ENCODE measurements at regions not wholly inside any gene's neighbourhood (a gene's known extent, or its start where the extent isn't known, plus 50 kb on each side); places are given as distances from the start of the nearest gene placed in this dataset.
"Not testable (repeated sequence)": the region's sequence is repeated elsewhere in the genome, so short reads cannot be mapped to it uniquely, and the experiment has no call there.

- no CpG with 5 or more reads among the region's 2 CpGs for WGBS (ENCODE audit: insufficient coverage)
- H3K36me3 Mint-ChIP-seq; H3K27me3 ChIP-seq (ENCODE audit: control insufficient read depth, insufficient read depth, low read length); intact Hi-C loops (cut with micrococcal nuclease); H3K4me3 ChIP-seq (ENCODE audit: low read length); H3K4me1 ChIP-seq (ENCODE audit: control insufficient read depth, insufficient read depth, low read length); H3K9me3 ChIP-seq (ENCODE audit: control insufficient read depth, insufficient read depth, low read length); H3K4me3 Mint-ChIP-seq; ATAC-seq; H3K9me3 Mint-ChIP-seq; H3K4me1 Mint-ChIP-seq; H3K27ac Mint-ChIP-seq; H3K27ac ChIP-seq (ENCODE audit: low read length); DNase-seq; H3K36me3 ChIP-seq (ENCODE audit: control insufficient read depth, insufficient read depth, low read length); H3K27me3 Mint-ChIP-seq (ENCODE audit: low read depth in 2 of 2): not testable (repeated sequence)
Observed at GRCh38 chr9:67708109-67708508, 150.6 kb upstream of the ANKRD20A1 start.

DNA sequence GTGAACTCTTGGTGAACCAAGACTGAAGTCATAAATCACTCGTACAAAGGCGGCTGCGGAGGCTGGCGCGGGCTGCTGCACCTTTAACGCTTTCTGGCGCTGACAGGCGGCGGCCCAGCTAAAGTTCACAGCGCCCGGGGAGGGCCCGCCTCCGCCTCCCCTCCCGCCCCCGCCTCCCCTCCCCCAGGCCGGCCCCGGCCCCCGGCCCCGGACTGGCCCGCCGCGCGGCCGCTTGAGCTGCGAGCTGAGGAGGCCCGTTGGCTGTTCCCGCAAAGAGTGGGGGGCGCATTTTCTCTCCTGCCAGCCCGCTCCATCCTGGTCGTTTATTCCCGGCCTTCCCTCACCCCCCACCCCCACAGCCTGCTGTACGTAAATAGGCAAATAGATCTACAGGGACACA, 147.3 kb upstream of the ANKRD20A1 start:
- H3K4me3 ChIP-seq (ENCODE audit: low read length); H3K4me1 ChIP-seq (ENCODE audit: control insufficient read depth, insufficient read depth, low read length); H3K27ac Mint-ChIP-seq; DNase-seq; intact Hi-C loops (cut with micrococcal nuclease); H3K36me3 Mint-ChIP-seq; H3K36me3 ChIP-seq (ENCODE audit: control insufficient read depth, insufficient read depth, low read length); H3K4me3 Mint-ChIP-seq; H3K9me3 ChIP-seq (ENCODE audit: control insufficient read depth, insufficient read depth, low read length); H3K27me3 Mint-ChIP-seq (ENCODE audit: low read depth in 2 of 2); H3K27me3 ChIP-seq (ENCODE audit: control insufficient read depth, insufficient read depth, low read length); H3K9me3 Mint-ChIP-seq; H3K27ac ChIP-seq (ENCODE audit: low read length); H3K4me1 Mint-ChIP-seq: not testable (repeated sequence)
- peak in 2 of 3 donors; percentile 35 to 62 for ATAC-seq
- WGBS (ENCODE audit: insufficient coverage) = no CpG with 5 or more reads among the region's 32 CpGs

- H3K4me3 ChIP-seq (ENCODE audit: low read length); intact Hi-C loops (cut with micrococcal nuclease); H3K36me3 Mint-ChIP-seq; H3K9me3 Mint-ChIP-seq; H3K9me3 ChIP-seq (ENCODE audit: control insufficient read depth, insufficient read depth, low read length); H3K4me3 Mint-ChIP-seq; DNase-seq; ATAC-seq; H3K36me3 ChIP-seq (ENCODE audit: control insufficient read depth, insufficient read depth, low read length); H3K4me1 ChIP-seq (ENCODE audit: control insufficient read depth, insufficient read depth, low read length); H3K27ac ChIP-seq (ENCODE audit: low read length); H3K27ac Mint-ChIP-seq; H3K27me3 ChIP-seq (ENCODE audit: control insufficient read depth, insufficient read depth, low read length); H3K4me1 Mint-ChIP-seq; H3K27me3 Mint-ChIP-seq (ENCODE audit: low read depth in 2 of 2): not testable (repeated sequence)
- no CpG with 5 or more reads among the region's 10 CpGs for WGBS (ENCODE audit: insufficient coverage)
Observed at GRCh38 chr9:67711931-67712330, 146.8 kb upstream of the ANKRD20A1 start.

GRCh38 chr9:67712956-67713355, 145.8 kb upstream of the ANKRD20A1 start:
- DNase-seq; H3K9me3 ChIP-seq (ENCODE audit: control insufficient read depth, insufficient read depth, low read length); H3K27me3 Mint-ChIP-seq (ENCODE audit: low read depth in 2 of 2); H3K27ac ChIP-seq (ENCODE audit: low read length); intact Hi-C loops (cut with micrococcal nuclease); H3K36me3 Mint-ChIP-seq; ATAC-seq; H3K27me3 ChIP-seq (ENCODE audit: control insufficient read depth, insufficient read depth, low read length); H3K4me1 Mint-ChIP-seq; H3K36me3 ChIP-seq (ENCODE audit: control insufficient read depth, insufficient read depth, low read length); H3K9me3 Mint-ChIP-seq; H3K4me3 ChIP-seq (ENCODE audit: low read length); H3K4me1 ChIP-seq (ENCODE audit: control insufficient read depth, insufficient read depth, low read length): not testable (repeated sequence)
- Mint-ChIP-seq H3K4me3 (peak overlapping the region; percentile 78), H3K27ac (peak overlapping the region; percentile 67 to 77)
- WGBS (ENCODE audit: insufficient coverage) = no CpG with 5 or more reads among the region's 9 CpGs

DNA sequence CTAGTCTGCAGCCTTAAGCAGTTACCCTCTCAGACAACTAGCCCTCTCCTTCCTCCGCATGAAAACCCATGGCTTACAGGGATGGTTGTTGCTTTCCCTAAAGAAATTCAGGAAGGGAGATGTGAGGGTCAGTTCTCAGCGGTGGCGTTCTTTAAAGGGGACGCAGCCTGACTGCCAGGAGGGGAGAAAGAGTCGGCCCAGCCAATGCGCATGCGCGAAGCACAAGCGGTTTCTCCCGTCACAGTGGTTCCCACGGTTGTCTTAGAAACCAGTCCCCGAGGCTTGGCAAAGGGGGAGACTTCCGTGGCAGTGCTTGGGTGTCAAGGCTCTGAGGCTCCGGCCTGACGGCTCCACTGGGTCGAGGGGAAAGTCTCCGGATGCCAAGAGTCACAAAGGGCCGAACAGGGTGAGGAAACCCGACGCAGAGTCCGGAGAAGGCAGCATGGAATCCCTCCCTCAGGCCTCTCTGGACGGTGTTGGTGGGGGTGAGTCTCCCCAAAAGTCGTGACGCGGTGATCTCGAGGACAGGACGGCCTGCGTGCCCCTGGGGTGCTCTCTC, 140.8 kb upstream of the ANKRD20A1 start:
- intact Hi-C loops (cut with micrococcal nuclease) = not testable (repeated sequence)

GRCh38 chr9:67720491-67720890, 138.2 kb upstream of the ANKRD20A1 start:
- 89% methylated on average over 10 of the region's 16 CpGs for WGBS (ENCODE audit: insufficient coverage)
- H3K27me3 Mint-ChIP-seq (ENCODE audit: low read depth in 2 of 2); H3K9me3 Mint-ChIP-seq; intact Hi-C loops (cut with micrococcal nuclease); H3K4me3 Mint-ChIP-seq; H3K36me3 ChIP-seq (ENCODE audit: control insufficient read depth, insufficient read depth, low read length); H3K27ac ChIP-seq (ENCODE audit: low read length); H3K27ac Mint-ChIP-seq; H3K4me1 Mint-ChIP-seq; ATAC-seq; H3K4me3 ChIP-seq (ENCODE audit: low read length); H3K9me3 ChIP-seq (ENCODE audit: control insufficient read depth, insufficient read depth, low read length); H3K36me3 Mint-ChIP-seq; H3K27me3 ChIP-seq (ENCODE audit: control insufficient read depth, insufficient read depth, low read length); H3K4me1 ChIP-seq (ENCODE audit: control insufficient read depth, insufficient read depth, low read length): not testable (repeated sequence)
- peak in 1 of 2 donors; percentile 1 for DNase-seq

More for the DNA sequence above, 140.8 kb upstream of the ANKRD20A1 start:
- H3K4me1 Mint-ChIP-seq; H3K36me3 ChIP-seq (ENCODE audit: control insufficient read depth, insufficient read depth, low read length); H3K27me3 ChIP-seq (ENCODE audit: control insufficient read depth, insufficient read depth, low read length); H3K27ac Mint-ChIP-seq; H3K4me1 ChIP-seq (ENCODE audit: control insufficient read depth, insufficient read depth, low read length); H3K27me3 Mint-ChIP-seq (ENCODE audit: low read depth in 2 of 2); H3K9me3 Mint-ChIP-seq; H3K4me3 Mint-ChIP-seq; H3K9me3 ChIP-seq (ENCODE audit: control insufficient read depth, insufficient read depth, low read length); H3K36me3 Mint-ChIP-seq; H3K4me3 ChIP-seq (ENCODE audit: low read length): not testable (repeated sequence)
- ATAC-seq (peak; percentile 48 to 71 (median 50)), DNase-seq (peak in 1 of 2 donors; percentile 39)
- peak overlapping the region; percentile 52 for H3K27ac ChIP-seq (ENCODE audit: low read length)
- WGBS (ENCODE audit: insufficient coverage) = 25% methylated on average over 5 of the region's 28 CpGs

- H3K4me1 ChIP-seq (ENCODE audit: control insufficient read depth, insufficient read depth, low read length); H3K36me3 Mint-ChIP-seq; H3K27ac ChIP-seq (ENCODE audit: low read length); H3K9me3 ChIP-seq (ENCODE audit: control insufficient read depth, insufficient read depth, low read length); DNase-seq; H3K4me3 Mint-ChIP-seq; H3K27me3 Mint-ChIP-seq (ENCODE audit: low read depth in 2 of 2); H3K4me1 Mint-ChIP-seq; intact Hi-C loops (cut with micrococcal nuclease); H3K27ac Mint-ChIP-seq; H3K27me3 ChIP-seq (ENCODE audit: control insufficient read depth, insufficient read depth, low read length); H3K36me3 ChIP-seq (ENCODE audit: control insufficient read depth, insufficient read depth, low read length); H3K4me3 ChIP-seq (ENCODE audit: low read length); H3K9me3 Mint-ChIP-seq: not testable (repeated sequence)
- WGBS (ENCODE audit: insufficient coverage) = no CpG with 5 or more reads among the region's 41 CpGs
- peak; percentile 76 to 77 (median 76) for ATAC-seq
Observed at GRCh38 chr9:67722460-67723090, 136.2 kb upstream of the ANKRD20A1 start.

DNA sequence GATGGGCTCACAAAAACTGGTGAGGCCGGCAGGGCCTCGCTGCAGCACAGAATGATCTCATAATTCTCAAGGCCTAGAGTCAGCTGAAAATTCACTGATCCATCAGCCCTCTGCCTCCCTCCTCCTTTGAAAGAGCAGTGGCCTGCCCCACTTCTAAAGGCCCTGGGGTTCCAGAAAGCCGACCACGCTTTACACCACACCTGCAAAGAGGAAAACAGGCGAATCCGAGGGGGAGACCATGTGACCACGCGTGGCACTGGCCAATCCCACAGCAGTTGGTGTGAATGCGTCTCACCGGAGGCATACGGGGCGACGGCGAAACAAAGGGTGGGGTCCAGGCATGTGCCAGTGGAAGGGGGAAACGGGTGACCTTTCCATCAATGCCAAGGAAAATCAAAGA, 135.5 kb upstream of the ANKRD20A1 start:
- intact Hi-C loops (cut with micrococcal nuclease); H3K9me3 Mint-ChIP-seq; H3K27me3 Mint-ChIP-seq (ENCODE audit: low read depth in 2 of 2); H3K4me3 ChIP-seq (ENCODE audit: low read length); DNase-seq; H3K4me1 ChIP-seq (ENCODE audit: control insufficient read depth, insufficient read depth, low read length); H3K4me1 Mint-ChIP-seq; H3K36me3 ChIP-seq (ENCODE audit: control insufficient read depth, insufficient read depth, low read length); H3K27me3 ChIP-seq (ENCODE audit: control insufficient read depth, insufficient read depth, low read length); H3K27ac ChIP-seq (ENCODE audit: low read length); H3K9me3 ChIP-seq (ENCODE audit: control insufficient read depth, insufficient read depth, low read length); H3K36me3 Mint-ChIP-seq: not testable (repeated sequence)
- Mint-ChIP-seq H3K4me3 (peak overlapping the region; percentile 75), H3K27ac (peak overlapping the region; percentile 71 to 77)
- no CpG with 5 or more reads among the region's 15 CpGs for WGBS (ENCODE audit: insufficient coverage)
- ATAC-seq = peak in 1 of 3 donors; percentile 46

All from natural killer cell (primary cell).